Astrocyte of the hippocampus (primary cell): ENCODE measurements at regions not wholly inside any gene's neighbourhood (a gene's known extent, or its start where the extent isn't known, plus 50 kb on each side); places are given as distances from the start of the nearest gene placed in this dataset.

Source experiments
- DNase-seq: peaks from one replicate; pipeline ENCODE4 v3.0.0; 2011; ENCODE audit warnings: low read depth, low spot score

DNA sequence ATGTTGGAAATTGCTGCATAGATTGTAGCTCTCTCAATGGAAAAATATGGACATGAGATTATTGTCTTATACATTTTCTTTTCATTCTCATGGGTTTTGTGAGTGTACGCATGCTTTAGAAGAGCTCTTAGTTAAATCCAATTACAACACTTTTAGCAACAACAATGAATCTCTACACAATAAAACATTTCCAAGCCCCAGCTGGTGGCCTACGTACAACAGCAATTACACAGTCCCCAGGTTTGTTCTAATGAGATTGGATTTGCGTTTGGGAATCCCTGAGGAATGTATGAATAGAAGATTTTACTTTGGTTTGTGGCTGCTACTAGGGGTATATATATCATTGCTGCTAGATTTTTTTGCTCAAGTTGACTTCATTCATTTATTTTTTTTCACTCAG lies 98.6 kb downstream of the FHDC1 start:
- no peak for DNase-seq

DNA sequence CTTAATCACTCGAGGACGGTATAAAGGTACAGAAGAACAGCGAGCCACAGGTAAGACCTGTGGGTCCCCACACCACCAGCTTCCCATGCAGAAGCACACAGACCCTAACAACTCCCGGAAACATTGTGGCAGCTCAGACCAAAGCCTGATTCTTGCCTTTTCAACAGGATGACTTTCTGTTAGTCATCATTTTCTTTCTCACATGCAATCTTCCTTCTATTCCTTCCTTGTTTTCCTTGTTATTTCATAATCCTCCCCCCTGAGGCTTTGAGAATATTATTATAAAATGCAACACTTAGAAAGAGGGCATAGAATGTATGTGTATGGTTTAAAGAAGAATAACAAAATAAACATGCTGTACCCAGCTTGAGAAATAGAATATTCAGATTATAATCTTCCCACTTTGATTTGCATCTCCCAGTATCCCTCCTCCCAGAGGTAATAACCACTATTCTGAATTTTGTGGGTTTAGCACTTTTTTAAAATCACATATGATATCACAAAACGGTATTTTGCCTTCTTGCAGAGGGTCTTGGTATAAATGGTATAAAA lies 100.9 kb downstream of the FHDC1 start:
- no peak for DNase-seq

DNA sequence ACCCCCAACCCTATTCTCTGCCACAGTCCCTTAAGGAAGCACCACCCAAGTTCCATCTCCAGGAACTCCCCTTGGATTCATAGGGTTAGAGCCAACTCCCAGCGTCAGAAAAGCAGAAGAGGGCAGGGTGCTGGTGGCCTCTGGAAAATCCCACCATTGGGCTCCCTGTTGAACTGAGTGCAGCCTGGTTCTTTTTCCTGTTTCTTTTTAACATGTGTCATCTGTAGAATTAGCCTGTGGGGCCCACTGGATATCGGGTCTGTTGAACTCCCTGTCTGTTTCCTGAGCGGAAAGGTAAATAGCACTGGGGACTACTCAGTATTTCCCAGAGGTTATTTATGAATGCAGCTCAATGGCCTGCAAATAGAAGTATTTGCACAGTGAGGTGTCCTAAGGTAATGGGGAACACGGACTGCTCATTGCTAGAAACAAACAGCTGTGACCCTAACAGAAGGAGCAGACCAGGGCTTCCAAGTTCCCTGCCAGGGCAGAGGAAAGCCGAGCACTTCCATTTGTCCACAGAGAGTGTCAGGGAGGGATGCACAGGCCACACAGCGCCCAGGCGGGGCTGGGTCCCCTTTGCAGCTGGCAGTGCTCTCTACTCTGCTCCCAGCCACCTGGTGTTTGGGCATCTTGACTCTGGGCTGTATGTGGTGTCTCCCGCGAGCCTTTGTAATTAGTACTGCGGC lies 102.6 kb downstream of the FHDC1 start:
- DNase-seq = no peak

DNA sequence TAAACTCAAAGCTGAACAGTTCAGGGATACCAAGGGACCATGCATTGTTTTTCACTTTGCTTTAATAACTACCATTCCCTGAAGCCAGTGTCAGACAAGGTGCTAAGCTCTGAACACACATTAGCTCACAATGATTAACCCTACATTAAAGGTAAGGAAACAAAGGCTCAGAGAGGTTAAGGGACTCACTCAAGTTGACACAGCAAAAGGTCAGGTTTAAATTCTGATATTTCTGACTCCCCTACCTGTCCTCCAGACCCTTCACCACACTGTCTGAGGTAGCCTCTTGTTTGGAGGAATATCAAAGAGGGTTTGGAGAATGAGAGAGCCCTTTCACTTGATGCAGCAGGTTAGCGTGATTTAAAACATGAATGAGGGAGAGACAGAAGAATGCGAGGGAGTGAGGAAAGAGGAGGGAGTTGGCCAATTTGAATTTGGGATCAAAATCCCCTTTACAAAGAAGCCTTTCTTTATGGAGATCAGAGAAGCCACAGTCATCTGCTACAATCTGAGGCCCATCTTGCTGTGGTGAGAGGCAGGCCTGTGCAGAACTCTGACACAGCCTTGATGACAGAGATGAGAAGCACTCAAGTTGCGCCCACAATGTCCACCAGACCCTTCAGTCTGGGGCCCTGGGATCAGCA lies 103.5 kb downstream of the FHDC1 start:
- DNase-seq = no peak

DNA sequence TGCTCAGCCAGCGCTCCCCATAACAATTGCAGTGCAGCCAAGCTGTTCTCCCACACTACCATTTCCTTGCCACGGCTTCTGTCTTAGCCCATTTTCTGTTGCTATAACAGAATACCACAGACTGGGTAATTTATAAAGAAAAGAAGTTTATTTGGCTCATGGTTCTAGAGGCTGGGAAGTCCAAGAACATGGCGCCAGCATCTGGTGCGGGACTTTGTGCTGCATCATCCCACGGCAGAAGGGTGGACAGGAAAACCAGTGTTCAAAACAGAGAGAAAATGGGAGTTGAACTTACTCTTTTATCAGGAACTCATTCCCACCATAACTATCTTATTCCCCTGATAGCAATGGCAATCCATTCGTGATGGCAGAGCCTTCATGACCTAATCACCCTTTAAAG lies 104.6 kb downstream of the FHDC1 start:
- no peak for DNase-seq

DNA sequence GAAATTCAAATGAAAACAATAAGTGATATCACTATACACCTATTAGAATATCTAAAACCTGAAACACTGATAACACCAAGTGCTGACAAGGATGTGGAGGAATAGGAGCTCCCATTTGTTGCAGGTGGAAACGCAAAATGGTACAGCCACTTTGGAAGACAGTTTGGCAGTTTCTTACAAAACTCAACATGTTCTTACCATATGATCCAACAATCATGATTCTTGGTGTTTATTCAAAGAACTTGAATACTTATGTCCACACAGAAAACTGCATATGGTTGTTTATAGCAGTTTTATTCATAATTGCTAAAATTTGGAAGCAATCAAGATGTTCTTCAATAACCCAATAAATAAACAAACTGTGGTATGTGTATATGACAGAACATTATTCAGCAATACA lies 107.9 kb downstream of the FHDC1 start:
- no peak for DNase-seq

DNA sequence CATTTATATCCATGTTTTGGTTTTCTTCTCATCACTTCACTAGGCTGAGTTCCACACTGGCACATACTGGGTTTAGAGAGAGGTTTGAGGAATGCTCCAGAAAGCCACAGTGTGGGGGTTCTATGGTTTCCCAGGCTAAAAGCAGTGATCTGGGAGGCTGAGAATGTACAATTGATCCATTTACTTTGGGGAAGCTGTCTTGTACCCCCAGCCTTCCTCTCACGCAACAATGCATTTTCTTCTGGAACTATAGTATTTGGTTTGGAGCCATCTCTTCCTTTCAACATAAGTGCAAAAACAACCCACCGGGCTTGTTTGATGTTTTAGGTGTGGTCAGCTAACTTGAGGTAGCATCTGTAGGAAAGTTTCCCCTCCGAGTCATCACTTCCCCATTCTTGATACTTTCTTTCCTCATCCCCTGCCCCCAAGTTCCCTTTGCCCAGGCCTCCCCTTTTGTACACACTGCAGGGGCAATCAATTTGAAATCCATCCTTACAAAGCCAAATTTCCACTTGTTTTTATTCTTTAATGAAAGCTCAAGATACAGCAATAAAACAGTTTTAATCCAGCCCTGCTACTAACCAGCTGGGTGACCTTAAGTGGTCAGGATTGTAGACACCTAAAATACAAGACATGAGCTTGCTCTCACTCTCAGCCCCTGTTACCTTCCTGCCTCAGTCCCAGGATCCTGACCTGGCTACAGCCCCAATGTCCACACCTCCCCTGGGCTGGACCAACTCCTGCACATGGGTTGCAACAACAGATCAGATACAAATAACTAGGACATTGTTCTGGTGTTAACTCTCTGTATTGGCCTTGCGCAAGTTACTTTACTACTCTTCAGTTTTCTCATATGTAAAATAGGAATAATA lies 109.2 kb downstream of the FHDC1 start:
- peak; percentile 87 for DNase-seq

DNA sequence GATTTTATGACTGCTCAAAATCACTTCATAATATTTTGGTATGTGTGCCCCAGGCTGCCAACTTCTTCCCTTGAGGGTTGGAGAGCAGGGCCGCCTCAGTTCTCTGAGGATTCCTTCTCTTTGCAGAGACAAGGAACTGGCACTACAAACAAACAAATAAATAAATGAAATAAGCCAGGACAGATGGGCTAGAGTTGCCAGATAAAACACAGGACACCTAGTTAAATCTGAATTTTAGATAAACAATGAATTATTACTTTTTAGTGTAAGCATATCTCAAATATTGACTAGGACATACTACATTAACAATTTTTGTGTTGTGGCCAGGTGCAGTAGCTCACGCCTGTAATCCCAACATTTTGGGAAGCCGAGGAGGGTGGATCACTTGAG lies 122.5 kb downstream of the FHDC1 start:
- no peak for DNase-seq

DNA sequence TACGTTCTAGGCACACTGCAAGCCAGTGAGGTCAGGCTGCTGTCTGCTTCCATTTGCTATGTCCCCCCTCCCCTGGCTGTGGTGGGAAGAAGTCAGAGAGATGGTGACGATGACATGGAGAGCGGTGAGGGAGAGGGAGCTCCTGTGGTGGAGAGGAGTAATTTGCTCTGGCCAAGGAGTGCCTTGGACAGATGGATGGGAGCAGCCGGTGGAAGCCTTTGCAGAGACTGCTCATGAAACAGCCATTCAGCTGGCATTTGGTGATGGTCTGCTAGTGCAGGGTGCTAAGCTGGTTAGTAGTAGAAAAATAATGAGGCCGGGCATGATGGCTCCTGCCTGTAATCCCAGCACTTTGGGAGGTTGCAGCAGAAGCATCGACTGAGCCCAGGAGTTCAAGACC lies 124.1 kb downstream of the FHDC1 start:
- DNase-seq = no peak

DNA sequence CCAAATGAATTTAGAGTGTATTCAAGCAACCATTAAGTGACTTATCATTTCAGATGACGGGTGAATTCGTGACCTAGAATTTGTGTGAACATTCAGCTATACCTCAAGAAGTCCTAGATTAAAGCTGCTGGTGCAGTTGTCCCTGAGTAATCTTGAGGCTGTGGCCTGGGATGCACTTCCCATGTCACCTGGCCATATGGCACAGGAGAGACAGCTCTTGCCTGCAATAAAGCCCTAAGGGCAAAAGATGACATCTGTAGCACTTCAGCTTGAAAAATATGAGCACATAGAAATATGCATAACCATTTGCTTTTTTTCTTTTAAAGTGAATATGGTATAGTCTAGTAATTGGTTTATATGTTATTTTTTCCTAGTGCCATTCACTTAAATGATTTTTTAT lies 125.8 kb downstream of the FHDC1 start:
- no peak for DNase-seq

DNA sequence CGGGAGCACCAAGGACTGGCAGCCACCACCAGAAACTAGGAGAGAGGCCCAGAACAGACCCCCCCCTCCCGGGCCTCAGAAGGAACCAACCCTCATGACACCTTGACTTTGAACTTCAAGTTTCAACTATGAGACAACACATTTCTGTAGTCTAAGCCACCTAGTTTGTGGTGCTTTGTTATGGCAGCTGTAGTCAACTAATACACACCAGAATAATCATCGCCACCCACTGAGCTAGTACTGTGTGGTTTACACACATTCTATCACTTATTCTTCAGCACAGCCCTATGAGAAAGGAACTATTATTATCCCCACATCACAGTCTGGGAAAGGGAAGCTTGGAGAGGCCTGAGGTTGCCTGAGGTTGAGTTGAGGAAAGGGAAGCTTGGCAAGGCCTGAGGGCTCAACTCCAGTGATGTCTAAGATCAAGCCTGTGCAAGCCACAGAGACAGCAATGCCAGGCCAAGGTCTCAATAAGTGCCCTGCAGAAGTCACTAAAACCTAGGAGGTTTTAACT lies 126.6 kb downstream of the FHDC1 start:
- DNase-seq = no peak

DNA sequence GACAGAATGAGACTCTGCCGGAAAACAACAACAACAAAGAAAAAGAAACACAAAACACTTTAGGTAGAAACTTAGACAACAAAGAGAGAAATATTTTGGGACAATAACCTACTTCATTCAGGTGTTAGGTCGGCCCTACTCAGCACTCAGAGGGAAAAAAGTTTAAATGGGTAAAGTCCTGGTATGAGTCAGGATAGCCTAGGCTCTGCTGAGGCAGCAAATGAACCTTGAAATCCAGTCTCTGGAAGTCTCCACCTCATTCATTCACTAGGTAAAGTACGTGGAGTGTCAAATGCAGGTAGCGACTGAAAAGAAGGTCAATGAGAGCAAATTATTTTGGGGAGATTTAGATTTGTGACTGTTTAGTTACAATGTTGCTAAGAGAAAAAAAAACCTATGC lies 127.4 kb downstream of the FHDC1 start:
- DNase-seq = no peak

DNA sequence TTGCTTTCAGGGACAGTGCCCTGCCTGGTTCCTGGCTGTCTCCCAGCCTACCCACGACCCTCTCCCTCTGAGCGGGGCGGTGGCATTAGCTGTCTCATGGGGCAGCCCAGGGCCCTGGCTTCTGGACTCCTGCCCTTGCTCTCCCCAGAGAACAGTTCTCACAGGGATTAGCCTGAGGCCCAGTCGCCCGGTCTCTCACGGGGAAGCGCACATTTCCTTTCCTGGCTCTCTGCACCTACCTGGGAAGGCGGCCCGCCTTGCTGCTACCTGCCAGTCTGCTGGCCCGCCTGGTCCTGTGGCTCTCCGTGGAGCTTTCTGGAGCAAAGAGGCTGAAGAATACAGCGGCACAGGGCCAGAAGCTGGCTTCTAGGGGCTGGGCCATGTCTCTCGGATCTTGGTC lies 128.4 kb downstream of the FHDC1 start:
- DNase-seq = no peak

DNA sequence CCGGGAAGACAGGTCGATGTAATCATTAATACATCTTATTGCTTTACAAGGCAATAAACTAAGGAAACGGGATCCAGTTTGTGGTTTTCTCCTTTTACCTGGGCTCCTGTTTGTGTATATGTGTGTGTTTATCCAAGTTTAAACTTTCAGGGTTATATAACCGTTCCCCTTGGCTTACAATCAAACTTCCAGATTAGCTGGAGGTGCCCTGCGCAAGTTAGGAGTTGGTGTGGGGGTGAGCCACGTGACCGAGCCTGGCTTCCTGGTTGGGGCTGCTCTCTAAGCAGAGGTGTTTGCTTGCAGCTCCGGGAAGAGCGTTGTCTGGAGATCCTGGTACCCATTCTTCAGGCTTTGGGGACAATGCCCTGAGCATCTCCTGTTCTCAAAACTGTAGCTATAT lies 129.2 kb downstream of the FHDC1 start:
- DNase-seq = no peak

DNA sequence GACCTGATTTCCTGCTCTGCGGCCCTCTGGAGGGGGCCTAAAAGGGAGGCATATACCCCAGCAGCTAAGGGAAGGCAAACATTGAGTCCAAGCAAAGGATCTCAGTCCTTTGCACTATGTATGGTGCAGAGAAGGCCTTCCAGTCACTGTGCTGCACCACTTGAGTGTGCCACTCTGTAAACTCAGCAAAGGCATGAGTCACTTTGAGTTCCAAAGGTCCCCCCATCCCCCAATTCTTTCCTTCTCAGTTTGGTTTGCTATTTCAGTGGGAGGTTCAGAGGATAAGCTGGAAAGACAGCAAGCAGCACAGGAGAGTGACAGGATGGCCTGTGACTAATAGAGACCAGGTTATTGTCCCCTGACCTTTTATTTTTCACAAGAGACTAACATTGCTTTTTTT lies 131.3 kb downstream of the FHDC1 start:
- DNase-seq = peak; percentile 62

DNA sequence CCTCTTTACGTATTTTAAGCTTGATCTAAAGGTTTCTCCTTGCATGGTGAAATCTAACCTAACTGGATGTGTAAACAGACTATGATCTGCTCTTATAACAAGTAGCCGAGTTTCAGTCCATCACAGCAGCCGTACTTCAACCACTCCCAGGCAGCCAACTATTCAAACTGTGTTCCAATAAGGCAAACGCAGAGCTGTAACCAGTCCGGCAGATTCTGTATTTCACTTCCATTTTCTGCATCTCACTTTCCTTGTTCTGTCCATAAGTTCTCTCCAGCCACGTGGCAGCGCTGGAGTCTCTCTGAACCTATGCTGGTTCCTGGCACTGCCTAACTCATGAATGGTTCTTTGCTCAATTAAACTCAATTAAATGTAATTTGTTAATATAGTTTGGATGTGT lies 132.6 kb downstream of the FHDC1 start:
- DNase-seq = no peak

DNA sequence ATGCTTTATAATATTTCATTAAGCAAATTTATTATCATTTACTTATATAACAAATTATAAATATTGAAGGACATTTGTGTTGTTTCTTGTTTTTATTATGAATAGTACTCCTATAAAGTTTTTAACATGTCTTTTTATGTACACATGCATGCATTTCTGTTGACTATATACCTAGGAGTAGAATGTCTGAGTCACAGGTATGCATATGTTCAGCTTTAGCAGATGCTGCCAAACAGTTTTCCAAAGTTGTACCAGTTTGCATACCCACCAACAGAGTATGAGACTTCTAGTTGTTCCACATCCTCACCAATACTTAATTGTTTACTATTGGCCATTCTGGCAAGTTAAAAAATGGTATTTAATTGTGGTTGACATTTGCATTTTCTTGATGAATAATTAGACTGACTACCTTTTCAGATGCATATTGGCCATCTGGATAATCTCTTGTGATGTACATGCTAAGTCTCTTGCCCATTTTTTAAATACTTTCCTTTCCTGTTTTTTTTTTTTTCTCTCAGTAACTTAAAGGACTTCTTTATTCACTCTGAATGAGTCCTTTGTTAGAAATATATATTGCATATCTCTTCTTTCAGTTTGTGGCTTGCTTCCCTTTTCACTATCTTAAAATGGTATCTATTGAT lies 132.2 kb upstream of the TRIM2 start:
- no peak for DNase-seq

DNA sequence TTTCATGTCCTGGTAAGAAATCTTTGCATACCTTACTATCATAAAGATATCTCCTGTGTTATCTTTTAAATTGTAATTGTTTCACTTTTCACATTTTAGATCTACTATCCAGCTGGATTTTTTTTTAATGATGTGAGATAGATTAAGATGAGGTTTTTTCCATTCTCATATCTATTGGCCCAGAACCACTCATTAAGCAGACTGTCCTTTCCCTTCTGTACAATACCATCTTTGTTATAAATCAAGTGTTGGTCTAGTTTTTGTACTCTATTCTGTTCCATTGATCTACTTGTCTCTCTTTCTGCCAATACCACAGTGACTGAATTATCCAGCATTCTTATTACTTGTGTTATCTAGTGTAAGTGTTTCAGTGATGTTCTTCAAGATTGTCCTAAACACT lies 131.6 kb upstream of the TRIM2 start:
- DNase-seq = no peak

DNA sequence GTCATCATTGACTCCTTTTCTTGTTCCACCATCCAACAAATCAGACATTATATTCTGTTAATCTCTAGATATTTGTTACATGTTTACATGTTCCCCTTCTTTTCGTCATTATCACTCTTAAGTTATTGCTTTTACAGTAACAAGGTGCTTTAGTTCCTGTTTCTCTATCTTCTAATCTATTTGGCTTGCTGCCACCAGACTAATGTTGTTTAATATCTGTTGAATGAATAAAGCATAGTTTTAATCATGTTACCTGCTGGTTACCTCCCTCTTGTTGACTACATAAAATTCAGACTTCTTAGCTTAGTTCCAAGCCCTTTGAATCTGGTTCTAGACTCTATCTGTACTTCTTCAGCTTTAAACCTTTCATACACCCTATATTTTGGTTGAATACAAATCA lies 129.8 kb upstream of the TRIM2 start:
- no peak for DNase-seq

DNA sequence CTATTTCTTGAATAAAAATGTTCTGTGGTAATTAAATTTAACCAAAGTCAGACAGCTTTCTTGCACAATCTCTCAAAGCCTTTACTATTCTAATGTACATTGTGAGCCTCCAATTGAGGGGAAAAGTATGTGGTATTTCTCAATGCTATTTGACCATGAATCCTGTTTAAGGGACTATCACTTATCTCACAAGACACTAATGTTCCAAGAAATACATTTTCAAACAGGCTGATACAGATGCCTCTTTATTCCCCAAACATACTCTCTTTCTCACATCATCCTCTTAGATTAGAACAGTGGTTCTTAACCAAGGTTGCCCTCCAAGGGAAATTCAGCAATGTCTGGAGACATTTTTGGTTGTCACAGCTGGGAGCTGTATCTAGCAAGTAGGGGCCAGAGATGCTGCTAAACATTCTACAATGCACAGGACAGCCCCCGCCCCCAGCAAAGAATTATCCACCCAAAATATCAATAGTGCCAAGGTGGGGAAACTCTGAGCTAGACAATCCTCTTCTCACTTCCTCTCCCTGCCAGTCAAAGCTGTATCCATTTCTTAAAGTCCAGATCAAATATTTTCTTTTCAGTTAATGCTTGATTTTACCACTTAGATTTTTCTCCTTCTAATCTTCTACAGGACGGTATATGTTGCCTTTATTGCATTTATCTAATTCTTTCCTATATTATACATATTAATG lies 129.2 kb upstream of the TRIM2 start:
- no peak for DNase-seq

DNA sequence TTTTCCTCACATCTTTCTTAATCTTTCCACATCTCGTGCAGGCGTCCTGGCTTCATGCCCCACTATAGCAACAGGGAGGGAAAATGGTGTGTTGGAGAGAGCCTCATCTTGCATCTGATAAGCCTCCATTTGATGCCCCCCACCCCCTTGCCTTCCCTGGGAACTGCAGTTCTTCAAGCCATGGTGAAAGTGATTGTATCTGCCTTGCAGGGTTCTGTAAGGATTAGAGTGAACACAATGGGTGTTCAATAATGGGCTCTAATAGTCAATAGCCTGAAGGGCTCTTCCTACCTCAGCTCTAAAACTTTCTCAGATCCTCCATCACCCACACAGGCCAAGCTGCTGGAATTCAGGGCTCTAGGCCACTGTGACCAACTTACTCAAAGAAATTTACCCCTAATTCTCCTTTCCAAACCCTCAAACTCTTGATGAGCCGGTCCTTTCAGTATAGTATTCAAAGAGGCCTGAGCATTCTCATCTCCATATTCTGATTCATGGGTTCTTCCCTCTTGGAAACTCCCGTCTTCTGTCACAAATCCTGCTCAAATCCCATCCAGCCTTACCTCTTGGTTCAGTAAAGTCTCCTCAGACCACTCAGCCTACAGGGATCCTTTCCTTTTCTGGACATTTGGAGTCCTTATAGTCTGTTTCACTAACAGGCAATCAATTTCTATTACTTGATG lies 128.3 kb upstream of the TRIM2 start:
- DNase-seq = no peak
